ENCODE measurements at regions not wholly inside any gene's neighbourhood (a gene's known extent, or its start where the extent isn't known, plus 50 kb on each side); places are given as distances from the start of the nearest gene placed in this dataset.

GRCh38 chr6:148144917-148145521 is 197.6 kb upstream of the SASH1 start:
- 27% methylated on average over 8 of the region's 8 CpGs for WGBS
- DNase-seq (ENCODE audit: low read depth in 6 of 9, low spot score in 9 of 9): peak; percentile 9 to 68 (median 40)
- no peaks in the 10 kb centered on the region for H3K36me3 ChIP-seq (ENCODE audit: control insufficient read depth in 2 of 2, insufficient read depth in 2 of 2, low read length in 1 of 2)
- no peaks in the 10 kb centered on the region for H3K9me3 ChIP-seq (ENCODE audit: control insufficient read depth in 2 of 2, insufficient read depth in 1 of 2, low read length in 1 of 2)
- no peak overlapping the region for H3K4me3 ChIP-seq (ENCODE audit: low read length in 2 of 2)
- no peaks in the 10 kb centered on the region for H3K4me1 ChIP-seq (ENCODE audit: control insufficient read depth in 2 of 2, insufficient read depth in 2 of 2, low read length in 2 of 2)
- no peak overlapping the region for H3K27ac ChIP-seq (ENCODE audit: low read depth in 1 of 2, low read length in 1 of 2)
- H3K27me3 ChIP-seq (ENCODE audit: control insufficient read depth in 2 of 2, insufficient read depth in 1 of 2, low read length in 1 of 2): no peaks in the 10 kb centered on the region

DNA sequence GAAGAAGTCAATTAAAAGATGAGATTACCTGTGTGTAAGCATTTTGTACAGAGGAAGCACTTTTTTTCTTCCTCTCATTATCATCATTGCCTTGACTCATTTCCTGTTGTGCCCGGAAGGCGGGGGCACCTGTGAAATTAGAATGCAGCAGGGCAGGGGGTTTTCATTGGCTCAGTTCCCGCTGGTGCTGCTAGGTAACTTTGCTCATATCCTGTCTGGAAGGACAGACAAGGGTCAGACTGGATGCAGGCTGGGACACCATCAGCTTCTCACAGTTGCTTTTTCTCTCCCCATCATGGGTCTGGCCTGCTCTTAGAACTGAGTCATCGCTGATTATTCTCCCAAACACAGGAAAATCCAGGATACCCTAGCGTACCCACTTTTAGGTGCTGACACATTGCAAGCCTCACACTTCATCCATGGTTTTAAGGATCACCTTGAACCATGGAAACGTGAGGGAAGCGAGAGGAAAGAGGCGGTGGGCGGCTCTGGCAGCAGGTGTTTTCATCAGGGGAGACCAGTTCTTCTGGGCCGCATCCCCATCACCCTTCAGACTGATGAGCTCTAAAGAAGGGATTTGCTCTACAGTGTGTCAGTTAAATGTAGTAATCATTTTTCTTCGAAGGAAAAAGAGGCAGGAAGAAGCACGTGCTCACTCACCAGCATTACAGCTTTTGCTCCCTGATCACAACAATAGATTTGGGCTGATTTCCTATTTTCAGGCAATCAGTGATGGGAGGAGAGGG is 195.7 kb upstream of the SASH1 start:
- Histone ChIP-seq H3K4me3 (ENCODE audit: low read length in 2 of 2) (no peak overlapping the region), H3K4me1 (ENCODE audit: control insufficient read depth in 2 of 2, insufficient read depth in 2 of 2, low read length in 2 of 2) (no peaks in the 10 kb centered on the region), H3K36me3 (ENCODE audit: control insufficient read depth in 2 of 2, insufficient read depth in 2 of 2, low read length in 1 of 2) (no peaks in the 10 kb centered on the region), H3K27ac (ENCODE audit: low read depth in 1 of 2, low read length in 1 of 2) (no peak overlapping the region), H3K27me3 (ENCODE audit: control insufficient read depth in 2 of 2, insufficient read depth in 1 of 2, low read length in 1 of 2) (no peaks in the 10 kb centered on the region), H3K9me3 (ENCODE audit: control insufficient read depth in 2 of 2, insufficient read depth in 1 of 2, low read length in 1 of 2) (no peaks in the 10 kb centered on the region)
- DNase-seq (ENCODE audit: low read depth in 6 of 9, low spot score in 9 of 9): peak in 1 of 9 donors; percentile 6
- WGBS: 84% methylated on average over 12 of the region's 12 CpGs

GRCh38 chr6:148147463-148147830 is 195.2 kb upstream of the SASH1 start:
- Histone ChIP-seq H3K27me3 (ENCODE audit: control insufficient read depth in 2 of 2, insufficient read depth in 1 of 2, low read length in 1 of 2) (no peaks in the 10 kb centered on the region), H3K4me1 (ENCODE audit: control insufficient read depth in 2 of 2, insufficient read depth in 2 of 2, low read length in 2 of 2) (no peaks in the 10 kb centered on the region), H3K27ac (ENCODE audit: low read depth in 1 of 2, low read length in 1 of 2) (no peak overlapping the region), H3K9me3 (ENCODE audit: control insufficient read depth in 2 of 2, insufficient read depth in 1 of 2, low read length in 1 of 2) (no peaks in the 10 kb centered on the region), H3K4me3 (ENCODE audit: low read length in 2 of 2) (no peak overlapping the region), H3K36me3 (ENCODE audit: control insufficient read depth in 2 of 2, insufficient read depth in 2 of 2, low read length in 1 of 2) (no peaks in the 10 kb centered on the region)
- no peak for DNase-seq (ENCODE audit: low read depth in 6 of 9, low spot score in 9 of 9)
- 86% methylated on average over 3 of the region's 3 CpGs for WGBS

GRCh38 chr6:148151896-148152643 is 190.6 kb upstream of the SASH1 start:
- H3K4me1 ChIP-seq (ENCODE audit: control insufficient read depth in 2 of 2, insufficient read depth in 2 of 2, low read length in 2 of 2): no peaks in the 10 kb centered on the region
- no peaks in the 10 kb centered on the region for H3K9me3 ChIP-seq (ENCODE audit: control insufficient read depth in 2 of 2, insufficient read depth in 1 of 2, low read length in 1 of 2)
- no peaks in the 10 kb centered on the region for H3K36me3 ChIP-seq (ENCODE audit: control insufficient read depth in 2 of 2, insufficient read depth in 2 of 2, low read length in 1 of 2)
- no peak for DNase-seq (ENCODE audit: low read depth in 6 of 9, low spot score in 9 of 9)
- H3K4me3 ChIP-seq (ENCODE audit: low read length in 2 of 2): no peak overlapping the region
- H3K27me3 ChIP-seq (ENCODE audit: control insufficient read depth in 2 of 2, insufficient read depth in 1 of 2, low read length in 1 of 2): peaks cover 0 to 2% of the 10 kb centered on the region in 2 donors
- H3K27ac ChIP-seq (ENCODE audit: low read depth in 1 of 2, low read length in 1 of 2): no peak overlapping the region
- whole genome bisulfite sequencing: 96% methylated on average over 6 of the region's 6 CpGs

DNA sequence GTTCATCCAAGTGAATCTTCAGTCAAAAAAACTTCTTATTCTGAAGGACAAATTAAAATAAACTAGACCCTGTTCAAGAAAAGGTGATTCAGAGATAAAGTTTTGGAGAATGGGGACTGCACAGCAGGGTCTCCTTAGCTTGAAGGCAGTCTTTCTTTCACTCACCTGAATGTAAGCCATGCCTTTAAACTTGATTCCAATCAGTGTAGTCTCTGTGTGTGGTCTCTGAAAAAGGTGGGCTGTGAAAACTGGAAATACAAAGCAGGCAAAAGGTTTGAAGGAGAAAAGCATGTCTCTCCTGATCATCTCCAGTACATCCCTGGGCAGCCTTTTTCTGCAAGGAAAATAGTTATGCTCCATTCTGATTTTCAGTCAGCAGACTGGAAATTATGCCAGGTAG is 188.0 kb upstream of the SASH1 start:
- no peak for DNase-seq (ENCODE audit: low read depth in 6 of 9, low spot score in 9 of 9)
- no peaks in the 10 kb centered on the region for H3K4me1 ChIP-seq (ENCODE audit: control insufficient read depth in 2 of 2, insufficient read depth in 2 of 2, low read length in 2 of 2)
- no peaks in the 10 kb centered on the region for H3K36me3 ChIP-seq (ENCODE audit: control insufficient read depth in 2 of 2, insufficient read depth in 2 of 2, low read length in 1 of 2)
- H3K27me3 ChIP-seq (ENCODE audit: control insufficient read depth in 2 of 2, insufficient read depth in 1 of 2, low read length in 1 of 2): peaks cover 0 to 2% of the 10 kb centered on the region in 2 donors
- no peak overlapping the region for H3K4me3 ChIP-seq (ENCODE audit: low read length in 2 of 2)
- no peaks in the 10 kb centered on the region for H3K9me3 ChIP-seq (ENCODE audit: control insufficient read depth in 2 of 2, insufficient read depth in 1 of 2, low read length in 1 of 2)
- no peak overlapping the region for H3K27ac ChIP-seq (ENCODE audit: low read depth in 1 of 2, low read length in 1 of 2)

GRCh38 chr6:148155293-148155692 is 187.3 kb upstream of the SASH1 start:
- Histone ChIP-seq H3K27ac (ENCODE audit: low read depth in 1 of 2, low read length in 1 of 2) (no peak overlapping the region), H3K4me1 (ENCODE audit: control insufficient read depth in 2 of 2, insufficient read depth in 2 of 2, low read length in 2 of 2) (no peaks in the 10 kb centered on the region), H3K4me3 (ENCODE audit: low read length in 2 of 2) (no peak overlapping the region), H3K27me3 (ENCODE audit: control insufficient read depth in 2 of 2, insufficient read depth in 1 of 2, low read length in 1 of 2) (peaks cover 0 to 2% of the 10 kb centered on the region in 2 donors), H3K9me3 (ENCODE audit: control insufficient read depth in 2 of 2, insufficient read depth in 1 of 2, low read length in 1 of 2) (no peaks in the 10 kb centered on the region), H3K36me3 (ENCODE audit: control insufficient read depth in 2 of 2, insufficient read depth in 2 of 2, low read length in 1 of 2) (no peaks in the 10 kb centered on the region)
- DNase-seq (ENCODE audit: low read depth in 6 of 9, low spot score in 9 of 9): no peak
- 95% methylated on average over 6 of the region's 6 CpGs for WGBS

DNA sequence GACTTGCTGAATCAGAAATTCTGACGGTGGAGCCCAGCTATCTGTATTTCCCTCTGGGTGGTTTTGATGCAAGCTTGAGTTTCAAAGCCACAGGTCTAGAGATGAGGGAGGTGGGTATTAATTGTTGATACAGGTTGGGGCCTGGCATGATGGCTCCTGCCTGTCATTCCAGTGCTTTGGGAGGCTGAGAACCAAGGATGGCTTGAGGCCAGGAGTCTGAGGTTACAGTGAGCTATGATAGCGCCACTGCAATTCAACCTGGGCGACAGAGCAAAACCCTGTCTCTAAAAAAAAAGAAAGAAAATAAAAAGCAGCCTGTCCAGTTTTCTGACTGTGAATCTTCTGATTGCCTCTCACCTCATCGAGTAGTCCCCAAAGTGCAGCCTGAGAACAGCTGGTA is 184.8 kb upstream of the SASH1 start:
- WGBS: 90% methylated on average over 4 of the region's 4 CpGs
- no peak overlapping the region for H3K4me3 ChIP-seq (ENCODE audit: low read length in 2 of 2)
- H3K9me3 ChIP-seq (ENCODE audit: control insufficient read depth in 2 of 2, insufficient read depth in 1 of 2, low read length in 1 of 2): no peaks in the 10 kb centered on the region
- DNase-seq (ENCODE audit: low read depth in 6 of 9, low spot score in 9 of 9): no peak
- H3K27ac ChIP-seq (ENCODE audit: low read depth in 1 of 2, low read length in 1 of 2): no peak overlapping the region
- H3K36me3 ChIP-seq (ENCODE audit: control insufficient read depth in 2 of 2, insufficient read depth in 2 of 2, low read length in 1 of 2): no peaks in the 10 kb centered on the region
- H3K4me1 ChIP-seq (ENCODE audit: control insufficient read depth in 2 of 2, insufficient read depth in 2 of 2, low read length in 2 of 2): no peaks in the 10 kb centered on the region
- H3K27me3 ChIP-seq (ENCODE audit: control insufficient read depth in 2 of 2, insufficient read depth in 1 of 2, low read length in 1 of 2): peaks cover 0 to 2% of the 10 kb centered on the region in 2 donors

- no peak for DNase-seq (ENCODE audit: low read depth in 6 of 9, low spot score in 9 of 9)
- no peaks in the 10 kb centered on the region for H3K36me3 ChIP-seq (ENCODE audit: control insufficient read depth in 2 of 2, insufficient read depth in 2 of 2, low read length in 1 of 2)
- H3K4me1 ChIP-seq (ENCODE audit: control insufficient read depth in 2 of 2, insufficient read depth in 2 of 2, low read length in 2 of 2): no peaks in the 10 kb centered on the region
- 92% methylated on average over 4 of the region's 4 CpGs for WGBS
- H3K27me3 ChIP-seq (ENCODE audit: control insufficient read depth in 2 of 2, insufficient read depth in 1 of 2, low read length in 1 of 2): peaks cover 0 to 5% of the 10 kb centered on the region in 2 donors
- no peak overlapping the region for H3K4me3 ChIP-seq (ENCODE audit: low read length in 2 of 2)
- H3K9me3 ChIP-seq (ENCODE audit: control insufficient read depth in 2 of 2, insufficient read depth in 1 of 2, low read length in 1 of 2): no peaks in the 10 kb centered on the region
- no peak overlapping the region for H3K27ac ChIP-seq (ENCODE audit: low read depth in 1 of 2, low read length in 1 of 2)
These were observed 178.0 kb upstream of the SASH1 start for GRCh38 chr6:148164645-148165044.

- peak in 6 of 9 donors; percentile 7 to 54 (median 12) for DNase-seq (ENCODE audit: low read depth in 6 of 9, low spot score in 9 of 9)
- Histone ChIP-seq H3K4me3 (ENCODE audit: low read length in 2 of 2) (no peak overlapping the region), H3K4me1 (ENCODE audit: control insufficient read depth in 2 of 2, insufficient read depth in 2 of 2, low read length in 2 of 2) (no peaks in the 10 kb centered on the region), H3K36me3 (ENCODE audit: control insufficient read depth in 2 of 2, insufficient read depth in 2 of 2, low read length in 1 of 2) (no peaks in the 10 kb centered on the region), H3K9me3 (ENCODE audit: control insufficient read depth in 2 of 2, insufficient read depth in 1 of 2, low read length in 1 of 2) (no peaks in the 10 kb centered on the region), H3K27me3 (ENCODE audit: control insufficient read depth in 2 of 2, insufficient read depth in 1 of 2, low read length in 1 of 2) (peaks cover 0 to 5% of the 10 kb centered on the region in 2 donors), H3K27ac (ENCODE audit: low read depth in 1 of 2, low read length in 1 of 2) (no peak overlapping the region)
- 49% methylated on average over 6 of the region's 6 CpGs for WGBS
These were observed 176.2 kb upstream of the SASH1 start for GRCh38 chr6:148166339-148166968.

Measured in thymus (tissue), 11 donors.